H1 (cell line): ENCODE measurements at regions not wholly inside any gene's neighbourhood (a gene's known extent, or its start where the extent isn't known, plus 50 kb on each side); places are given as distances from the start of the nearest gene placed in this dataset.

ENCODE experiments used
- CTCF ChIA-PET: fragments of 300-600 bp; sonication (Branson Sonifier 250); formaldehyde crosslinking; loops from one replicate; lab custom pipeline; 2021; ENCODE audit not compliant: partially characterized antibody; lab: Charles Lee
- POLR2A ChIA-PET: fragments of 300-600 bp; sonication (Branson Sonifier 250); formaldehyde crosslinking; loops from one replicate; lab custom pipeline; 2021; ENCODE audit warnings: inconsistent platforms; ENCODE audit not compliant: partially characterized antibody; lab: Charles Lee
- DNase-seq, 2 experiments: peaks; one replicate each; pipeline versions ENCODE4 v3.0.0 to v3.0.0-alpha.2; 2010 to 2022; ENCODE audit warnings: low spot score in 2 of 2, low read depth in 1 of 2, mixed read lengths in 1 of 2
- FAIRE-seq: peaks from 2 replicates; lab custom pipeline; 2011; peaks lifted over from hg19 to GRCh38; lab: Jason Lieb, UNC
- H2AFZ ChIP-seq: 2 replicates; pipeline ENCODE4 v1.8.1; 2012; ENCODE audit warnings: low read length, inconsistent platforms
- H2AK5ac ChIP-seq: 2 replicates; pipeline ENCODE4 v1.6.1; 2013; ENCODE audit warnings: low read depth, low read length
- H2BK120ac ChIP-seq: replicated peaks from 2 replicates; pipeline ENCODE3; 2013; ENCODE audit warnings: low read depth, low read length, inconsistent platforms
- H2BK12ac ChIP-seq: 2 replicates; pipeline ENCODE4 v1.6.1; 2013; ENCODE audit warnings: low read depth, low read length
- H2BK15ac ChIP-seq: 2 replicates; pipeline ENCODE4 v1.6.1; 2013; ENCODE audit warnings: low read length
- H2BK20ac ChIP-seq: 2 replicates; pipeline ENCODE4 v1.6.1; 2013; ENCODE audit warnings: low read length
- H2BK5ac ChIP-seq: 2 replicates; pipeline ENCODE4 v1.6.1; 2013; ENCODE audit warnings: low read depth, low read length
- H3K14ac ChIP-seq: 2 replicates; pipeline ENCODE4 v1.6.1; 2013; ENCODE audit warnings: inconsistent platforms; ENCODE audit not compliant: insufficient read length
- H3K18ac ChIP-seq: 2 replicates; pipeline ENCODE4 v1.6.1; 2013; ENCODE audit warnings: low read length; ENCODE audit errors: extremely low read depth
- H3K23ac ChIP-seq: 2 replicates; pipeline ENCODE4 v1.6.1; 2013; ENCODE audit warnings: inconsistent platforms; ENCODE audit not compliant: insufficient read length
- H3K23me2 ChIP-seq: 2 replicates; pipeline ENCODE4 v1.6.1; 2013; ENCODE audit warnings: low read depth, low read length
- H3K27ac ChIP-seq: 2 replicates; pipeline ENCODE4 v1.6.1; 2011; ENCODE audit warnings: low read depth, low read length, inconsistent platforms
- H3K27me3 ChIP-seq, 4 experiments: replicated peaks in 1 of 4; 1 replicate in 1 of 4; 2 replicates in 3 of 4; pipeline versions ENCODE4 v1.6.1 to v1.8.1; 2011 to 2013; ENCODE audit warnings: low read length in 3 of 4, mild to moderate bottlenecking in 3 of 4, inconsistent platforms in 2 of 4, mixed read lengths in 2 of 4, moderate library complexity in 1 of 4; ENCODE audit not compliant: control insufficient read depth in 3 of 4, insufficient read depth in 3 of 4; ENCODE audit errors: extremely low read depth in 1 of 4
- H3K36me3 ChIP-seq, 4 experiments: 2 replicates each; pipeline versions ENCODE4 v1.6.1 to v1.8.1; 2011 to 2013; ENCODE audit warnings: mild to moderate bottlenecking in 4 of 4, low read length in 3 of 4, moderate library complexity in 2 of 4, control low read depth in 1 of 4, inconsistent platforms in 1 of 4; ENCODE audit not compliant: insufficient read depth in 4 of 4, control insufficient read depth in 2 of 4
- H3K4ac ChIP-seq: replicated peaks from 2 replicates; pipeline ENCODE3; 2013; ENCODE audit warnings: low read length, low read depth, mixed read lengths, inconsistent platforms; ENCODE audit not compliant: insufficient read length
- H3K4me1 ChIP-seq, 4 experiments: replicated peaks in 1 of 4; 1 replicate in 1 of 4; 2 replicates in 3 of 4; pipeline versions ENCODE4 v1.6.1 to v1.8.1; 2011 to 2013; ENCODE audit warnings: low read length in 3 of 4, inconsistent platforms in 2 of 4, mixed read lengths in 1 of 4; ENCODE audit not compliant: insufficient read depth in 4 of 4, control insufficient read depth in 3 of 4
- H3K4me2 ChIP-seq, 2 experiments: 2 replicates each; pipeline versions ENCODE4 v1.6.1 to v1.8.1; 2011 to 2013; ENCODE audit warnings: low read depth in 2 of 2, low read length in 2 of 2, control low read depth in 1 of 2, inconsistent platforms in 1 of 2, mild to moderate bottlenecking in 1 of 2; ENCODE audit not compliant: insufficient read depth in 1 of 2
- H3K4me3 ChIP-seq, 4 experiments: fragments of 200-600, 300-600 bp in 1 of 4; sonication (generic), shearing (Covaris generic), sonication (Bioruptor Twin) in 1 of 4; 2 replicates each; pipeline versions ENCODE4 v1.5.1 to v1.8.1; 2011 to 2016; ENCODE audit warnings: low read length in 4 of 4, low read depth in 3 of 4, control low read depth in 2 of 4, inconsistent platforms in 2 of 4, mild to moderate bottlenecking in 2 of 4, mixed read lengths in 1 of 4, moderate library complexity in 1 of 4; ENCODE audit not compliant: insufficient read depth in 2 of 4; ENCODE audit errors: extremely low read depth in 1 of 4
- H3K56ac ChIP-seq: replicated peaks from 2 replicates; pipeline ENCODE3; 2013; ENCODE audit warnings: low read depth, mild to moderate bottlenecking, mixed read lengths, low read length, inconsistent platforms; ENCODE audit not compliant: insufficient read length
- H3K79me1 ChIP-seq: 2 replicates; pipeline ENCODE4 v1.6.1; 2013; ENCODE audit warnings: low read depth, low read length, control low read depth
- H3K79me2 ChIP-seq, 2 experiments: 2 replicates each; pipeline versions ENCODE4 v1.6.1 to v1.8.1; 2012 to 2013; ENCODE audit warnings: low read length in 2 of 2, mild to moderate bottlenecking in 2 of 2, inconsistent platforms in 1 of 2; ENCODE audit not compliant: insufficient read depth in 2 of 2, control insufficient read depth in 1 of 2
- H3K9ac ChIP-seq, 4 experiments: replicated peaks in 1 of 4; 1 replicate in 1 of 4; 2 replicates in 3 of 4; pipeline versions ENCODE4 v1.6.1 to v1.8.1; 2011 to 2013; ENCODE audit warnings: low read depth in 3 of 4, low read length in 3 of 4, control low read depth in 2 of 4, mild to moderate bottlenecking in 2 of 4, moderate library complexity in 2 of 4, inconsistent platforms in 1 of 4; ENCODE audit errors: extremely low read depth in 1 of 4
- H3K9me3 ChIP-seq, 2 experiments: 2 replicates each; pipeline versions ENCODE4 v1.6.1 to v1.8.1; 2012 to 2013; ENCODE audit warnings: mild to moderate bottlenecking in 2 of 2, moderate library complexity in 2 of 2, control low read depth in 1 of 2, inconsistent platforms in 1 of 2, low read depth in 1 of 2, low read length in 1 of 2, mixed read lengths in 1 of 2; ENCODE audit not compliant: insufficient read depth in 2 of 2
- H4K20me1 ChIP-seq, 2 experiments: replicated peaks in 1 of 2; 2 replicates each; pipeline versions ENCODE3 to v1.8.1; 2011 to 2013; ENCODE audit warnings: inconsistent platforms in 2 of 2, low read length in 2 of 2, mild to moderate bottlenecking in 1 of 2; ENCODE audit not compliant: insufficient read depth in 2 of 2, control insufficient read depth in 1 of 2
- H4K5ac ChIP-seq: 2 replicates; pipeline ENCODE4 v1.6.1; 2013; ENCODE audit warnings: low read length, low read depth, mixed read lengths, inconsistent platforms; ENCODE audit not compliant: insufficient read length
- H4K8ac ChIP-seq: 2 replicates; pipeline ENCODE4 v1.8.0; 2013; ENCODE audit warnings: mild to moderate bottlenecking, moderate library complexity, low read length, inconsistent platforms; ENCODE audit not compliant: insufficient read depth; ENCODE audit errors: extremely low read depth
- H4K91ac ChIP-seq: replicated peaks from 2 replicates; pipeline ENCODE3; 2013; ENCODE audit warnings: low read length, mixed read lengths, inconsistent platforms; ENCODE audit not compliant: insufficient read length
- BACH1 ChIP-seq: IDR thresholded peaks from 2 replicates; pipeline ENCODE4 v1.6.1; 2012; ENCODE audit warnings: low read length, improper control_type of control experiment
- BRCA1 ChIP-seq: IDR thresholded peaks from 2 replicates; pipeline ENCODE4 v1.6.1; 2012; ENCODE audit warnings: low read depth, low read length, improper control_type of control experiment
- EGR1 ChIP-seq: IDR thresholded peaks from 2 replicates; pipeline ENCODE4 v1.6.1; 2011; ENCODE audit warnings: low read depth, low read length, borderline replicate concordance
- JUN ChIP-seq: IDR thresholded peaks from 2 replicates; pipeline ENCODE4 v1.6.1; 2011; ENCODE audit warnings: low read depth, mild to moderate bottlenecking, improper control_type of control experiment, low read length
- WGBS, 2 experiments: shearing (Covaris generic) in 1 of 2; methylation state at CpG; one replicate each; pipeline versions ENCODE4 v1.1.6 to v1.1.7; 2013 to 2015; ENCODE audit warnings: low lambda C conversion rate in 2 of 2, mixed read lengths in 2 of 2, inconsistent platforms in 1 of 2, low coverage in 1 of 2, missing lambda C conversion rate in 1 of 2; ENCODE audit not compliant: insufficient replicate concordance in 2 of 2, insufficient coverage in 1 of 2, insufficient read length in 1 of 2; ENCODE audit errors: extremely low coverage in 1 of 2, missing lambda C conversion rate in 1 of 2; 5-methylcytosine and 5-hydroxymethylcytosine counted together

DNA sequence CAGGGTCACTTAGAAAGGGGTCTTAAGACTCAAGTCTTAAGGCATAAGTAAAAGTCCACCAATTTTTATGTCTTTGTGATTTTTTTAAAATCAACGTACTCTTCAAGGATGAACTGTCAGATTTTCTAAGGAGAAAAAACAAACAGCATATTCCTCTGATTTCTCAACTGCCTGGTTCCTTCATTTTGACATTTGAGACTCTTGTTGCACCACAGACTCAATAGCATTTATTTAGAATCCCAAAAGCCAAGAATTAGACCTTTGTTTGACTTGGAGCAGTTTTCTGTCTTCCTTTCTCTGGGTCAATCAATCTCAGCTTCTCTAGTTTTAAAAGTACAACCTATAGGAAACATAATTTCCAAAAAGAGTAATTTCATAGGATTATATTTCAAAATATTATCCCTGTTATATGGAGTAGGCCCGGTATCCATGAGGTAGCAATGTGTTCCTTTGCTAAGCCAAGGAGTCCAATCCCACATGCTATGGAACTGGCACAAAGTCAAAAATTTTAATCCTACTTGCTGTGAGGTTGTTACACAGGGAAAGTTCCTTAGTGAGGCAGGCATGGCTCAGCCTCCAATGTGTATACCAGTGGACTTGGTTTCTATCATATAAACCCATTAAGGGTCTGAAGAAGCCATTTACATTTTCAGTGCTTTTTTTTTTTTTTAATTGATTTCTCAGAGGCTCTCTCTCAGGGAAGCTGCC is 405.7 kb downstream of the KIF16B start:
- no peak overlapping the region for H3K14ac ChIP-seq
- H3K9ac ChIP-seq: no peak overlapping the region
- no peak overlapping the region for H2BK5ac ChIP-seq
- no peak overlapping the region for H3K4me3 ChIP-seq
- H3K4ac ChIP-seq: no peak overlapping the region
- no peak overlapping the region for H3K27ac ChIP-seq
- H4K5ac ChIP-seq: no peak overlapping the region
- no peaks in the 10 kb centered on the region for H3K23me2 ChIP-seq
- no peak overlapping the region for H2AFZ ChIP-seq
- H4K20me1 ChIP-seq: no peaks in the 10 kb centered on the region
- no peak overlapping the region for H2BK12ac ChIP-seq
- no peak overlapping the region for H3K56ac ChIP-seq
- no peaks in the 10 kb centered on the region for H3K79me1 ChIP-seq
- no peak overlapping the region for H2BK15ac ChIP-seq
- H3K23ac ChIP-seq: no peak overlapping the region
- no peaks in the 10 kb centered on the region for H3K27me3 ChIP-seq
- H4K91ac ChIP-seq: no peak overlapping the region
- no peaks in the 10 kb centered on the region for H3K36me3 ChIP-seq
- no peak overlapping the region for H4K8ac ChIP-seq
- no peaks in the 10 kb centered on the region for H3K79me2 ChIP-seq
- H2AK5ac ChIP-seq: no peak overlapping the region
- 100% methylated on average over 2 of the region's 2 CpGs; no CpG with 5 or more reads in 1 of the 2 experiments for WGBS, 2 experiments
- FAIRE-seq: no peak
- ChIA-PET CTCF (interaction anchor here (0.6 kb wide), 1 partner anchor 23 kb away, joined by 3 read pairs; no protein-coding TSS in a partner anchor), POLR2A (no interaction called here)
- H3K4me2 ChIP-seq: no peak overlapping the region
- no peak for DNase-seq
- no peaks in the 10 kb centered on the region for H3K9me3 ChIP-seq
- no peak overlapping the region for H2BK20ac ChIP-seq
- H3K18ac ChIP-seq: no peak overlapping the region
- H2BK120ac ChIP-seq: no peak overlapping the region
- no peaks in the 10 kb centered on the region for H3K4me1 ChIP-seq
- no peak for TF ChIP-seq BACH1
- TF ChIP-seq JUN: no peak
- TF ChIP-seq EGR1: no peak
- TF ChIP-seq BRCA1: no peak
